Keratinocyte (primary cell): ENCODE measurements at regions not wholly inside any gene's neighbourhood (a gene's known extent, or its start where the extent isn't known, plus 50 kb on each side); places are given as distances from the start of the nearest gene placed in this dataset.

Source experiments
- CTCF ChIP-seq, 3 experiments: IDR thresholded peaks in 1 of 3; conservative IDR thresholded peaks in 1 of 3; optimal IDR thresholded peaks in 1 of 3; 2 replicates in 2 of 3; 3 replicates in 1 of 3; pipeline versions ENCODE3 to v1.5.1; 2011; ENCODE audit warnings: low read length in 3 of 3, mild to moderate bottlenecking in 3 of 3, moderate library complexity in 2 of 3, control low read depth in 1 of 3, inconsistent platforms in 1 of 3; ENCODE audit not compliant: insufficient read depth in 2 of 3; ENCODE audit errors: extremely low read depth in 1 of 3
- EZH2 ChIP-seq: IDR thresholded peaks from one replicate; pipeline ENCODE4 v1.6.1; 2012; ENCODE audit warnings: inconsistent platforms, mild to moderate bottlenecking, low read length, moderate library complexity

GRCh38 chr2:175580652-175581051, 399.1 kb upstream of the ATP5MC3 start:
- TF ChIP-seq CTCF (optimal IDR thresholded peaks at IDR 0.05 in 1 of 3, IDR thresholded peaks at IDR 0.05 in 1 of 3, conservative IDR thresholded peaks at IDR 0.05 in 1 of 3; ENCODE audit: extremely low read depth in 1 of 3, insufficient read depth in 2 of 3, low read length in 3 of 3) (no peak), EZH2 (no peak)
